ENCODE measurements at regions not wholly inside any gene's neighbourhood (a gene's known extent, or its start where the extent isn't known, plus 50 kb on each side); places are given as distances from the start of the nearest gene placed in this dataset.

GRCh38 chr17:71395901-71396300, 724.9 kb upstream of the SOX9 start:
- TF ChIP-seq TP53 (CRISPR knock-in tag; IDR thresholded peaks at IDR 0.05) = no peak
- no peak for TF ChIP-seq FOSL2 (IDR thresholded peaks at IDR 0.05)
- TF ChIP-seq FOSL2 (CRISPR knock-in tag; IDR thresholded peaks at IDR 0.05) = no peak
- no peak for TF ChIP-seq POLR2A (IDR thresholded peaks at IDR 0.05; ENCODE audit: low read length)
- TF ChIP-seq ESRRA (IDR thresholded peaks at IDR 0.05; ENCODE audit: borderline replicate concordance, low read length) = no peak
- TF ChIP-seq, protein P1, sequence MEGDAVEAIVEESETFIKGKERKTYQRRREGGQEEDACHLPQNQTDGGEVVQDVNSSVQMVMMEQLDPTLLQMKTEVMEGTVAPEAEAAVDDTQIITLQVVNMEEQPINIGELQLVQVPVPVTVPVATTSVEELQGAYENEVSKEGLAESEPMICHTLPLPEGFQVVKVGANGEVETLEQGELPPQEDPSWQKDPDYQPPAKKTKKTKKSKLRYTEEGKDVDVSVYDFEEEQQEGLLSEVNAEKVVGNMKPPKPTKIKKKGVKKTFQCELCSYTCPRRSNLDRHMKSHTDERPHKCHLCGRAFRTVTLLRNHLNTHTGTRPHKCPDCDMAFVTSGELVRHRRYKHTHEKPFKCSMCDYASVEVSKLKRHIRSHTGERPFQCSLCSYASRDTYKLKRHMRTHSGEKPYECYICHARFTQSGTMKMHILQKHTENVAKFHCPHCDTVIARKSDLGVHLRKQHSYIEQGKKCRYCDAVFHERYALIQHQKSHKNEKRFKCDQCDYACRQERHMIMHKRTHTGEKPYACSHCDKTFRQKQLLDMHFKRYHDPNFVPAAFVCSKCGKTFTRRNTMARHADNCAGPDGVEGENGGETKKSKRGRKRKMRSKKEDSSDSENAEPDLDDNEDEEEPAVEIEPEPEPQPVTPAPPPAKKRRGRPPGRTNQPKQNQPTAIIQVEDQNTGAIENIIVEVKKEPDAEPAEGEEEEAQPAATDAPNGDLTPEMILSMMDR (IDR thresholded peaks at IDR 0.05) = no peak
- no peak for TF ChIP-seq RARB (CRISPR knock-in tag; IDR thresholded peaks at IDR 0.05)
- no peak for TF ChIP-seq SMC3 (IDR thresholded peaks at IDR 0.05)
